ENCODE measurements at regions not wholly inside any gene's neighbourhood (a gene's known extent, or its start where the extent isn't known, plus 50 kb on each side); places are given as distances from the start of the nearest gene placed in this dataset.
A peak's percentile ranks its signal among the peaks of the same experiment; 100 is the strongest.

GRCh38 chr7:98565103-98565502, 52.0 kb upstream of the NPTX2 start:
- no peak for ATAC-seq (ENCODE audit: low read depth)
- H3K9me3 ChIP-seq (ENCODE audit: severe bottlenecking): no peaks in the 10 kb centered on the region
- H3K27ac ChIP-seq (ENCODE audit: poor library complexity, severe bottlenecking): no peak overlapping the region
- no peak for TF ChIP-seq CTCF (IDR thresholded peaks at IDR 0.05; ENCODE audit: poor library complexity, severe bottlenecking)
- H3K4me1 ChIP-seq (ENCODE audit: insufficient read depth, poor library complexity, severe bottlenecking): peaks cover 31% of the 10 kb centered on the region
- no peak overlapping the region for H3K4me3 ChIP-seq (ENCODE audit: severe bottlenecking)
- H3K36me3 ChIP-seq (ENCODE audit: low read depth): no peaks in the 10 kb centered on the region
- no peaks in the 10 kb centered on the region for H3K27me3 ChIP-seq (ENCODE audit: insufficient read depth, poor library complexity, severe bottlenecking)
- no peak for DNase-seq (ENCODE audit: low spot score)

GRCh38 chr7:98562871-98563495, 54.1 kb upstream of the NPTX2 start:
- peaks cover 24% of the 10 kb centered on the region for H3K4me1 ChIP-seq (ENCODE audit: insufficient read depth, poor library complexity, severe bottlenecking)
- no peak overlapping the region for H3K27ac ChIP-seq (ENCODE audit: poor library complexity, severe bottlenecking)
- no peaks in the 10 kb centered on the region for H3K36me3 ChIP-seq (ENCODE audit: low read depth)
- DNase-seq (ENCODE audit: low spot score) (no peak), ATAC-seq (ENCODE audit: low read depth) (no peak)
- no peaks in the 10 kb centered on the region for H3K9me3 ChIP-seq (ENCODE audit: severe bottlenecking)
- H3K27me3 ChIP-seq (ENCODE audit: insufficient read depth, poor library complexity, severe bottlenecking): no peaks in the 10 kb centered on the region
- no peak overlapping the region for H3K4me3 ChIP-seq (ENCODE audit: severe bottlenecking)
- TF ChIP-seq CTCF (IDR thresholded peaks at IDR 0.05; ENCODE audit: poor library complexity, severe bottlenecking): no peak

- DNase-seq (ENCODE audit: low spot score): no peak
- ATAC-seq (ENCODE audit: low read depth): no peak; the same call in 2 of the 3 replicates
- Histone ChIP-seq H3K4me1 (ENCODE audit: insufficient read depth, poor library complexity, severe bottlenecking) (peaks cover 28% of the 10 kb centered on the region), H3K4me3 (ENCODE audit: severe bottlenecking) (no peak overlapping the region), H3K27me3 (ENCODE audit: insufficient read depth, poor library complexity, severe bottlenecking) (no peaks in the 10 kb centered on the region), H3K27ac (ENCODE audit: poor library complexity, severe bottlenecking) (no peak overlapping the region), H3K9me3 (ENCODE audit: severe bottlenecking) (no peaks in the 10 kb centered on the region), H3K36me3 (ENCODE audit: low read depth) (no peaks in the 10 kb centered on the region)
- TF ChIP-seq CTCF (IDR thresholded peaks at IDR 0.05; ENCODE audit: poor library complexity, severe bottlenecking): no peak
Observed at GRCh38 chr7:98562381-98562823, 54.7 kb upstream of the NPTX2 start.

- Histone ChIP-seq H3K27me3 (ENCODE audit: insufficient read depth, poor library complexity, severe bottlenecking) (no peaks in the 10 kb centered on the region), H3K27ac (ENCODE audit: poor library complexity, severe bottlenecking) (peak overlapping the region; percentile 15), H3K4me3 (ENCODE audit: severe bottlenecking) (no peak overlapping the region), H3K36me3 (ENCODE audit: low read depth) (no peaks in the 10 kb centered on the region), H3K9me3 (ENCODE audit: severe bottlenecking) (no peaks in the 10 kb centered on the region), H3K4me1 (ENCODE audit: insufficient read depth, poor library complexity, severe bottlenecking) (peaks cover 21% of the 10 kb centered on the region)
- peak; percentile 24; the same call in 1 of the 3 replicates for ATAC-seq (ENCODE audit: low read depth)
- TF ChIP-seq CTCF (IDR thresholded peaks at IDR 0.05; ENCODE audit: poor library complexity, severe bottlenecking): no peak
- DNase-seq (ENCODE audit: low spot score): no peak
Observed at GRCh38 chr7:98559958-98560357, 57.1 kb upstream of the NPTX2 start.

GRCh38 chr7:98559219-98559618, 57.9 kb upstream of the NPTX2 start:
- Histone ChIP-seq H3K4me1 (ENCODE audit: insufficient read depth, poor library complexity, severe bottlenecking) (peaks cover 21% of the 10 kb centered on the region), H3K9me3 (ENCODE audit: severe bottlenecking) (no peaks in the 10 kb centered on the region), H3K36me3 (ENCODE audit: low read depth) (no peaks in the 10 kb centered on the region), H3K27me3 (ENCODE audit: insufficient read depth, poor library complexity, severe bottlenecking) (no peaks in the 10 kb centered on the region), H3K27ac (ENCODE audit: poor library complexity, severe bottlenecking) (no peak overlapping the region), H3K4me3 (ENCODE audit: severe bottlenecking) (no peak overlapping the region)
- ATAC-seq (ENCODE audit: low read depth): no peak
- no peak for TF ChIP-seq CTCF (IDR thresholded peaks at IDR 0.05; ENCODE audit: poor library complexity, severe bottlenecking)
- no peak for DNase-seq (ENCODE audit: low spot score)

All from RWPE2 (cell line).